ENCODE measurements at regions not wholly inside any gene's neighbourhood (a gene's known extent, or its start where the extent isn't known, plus 50 kb on each side); places are given as distances from the start of the nearest gene placed in this dataset.

DNA sequence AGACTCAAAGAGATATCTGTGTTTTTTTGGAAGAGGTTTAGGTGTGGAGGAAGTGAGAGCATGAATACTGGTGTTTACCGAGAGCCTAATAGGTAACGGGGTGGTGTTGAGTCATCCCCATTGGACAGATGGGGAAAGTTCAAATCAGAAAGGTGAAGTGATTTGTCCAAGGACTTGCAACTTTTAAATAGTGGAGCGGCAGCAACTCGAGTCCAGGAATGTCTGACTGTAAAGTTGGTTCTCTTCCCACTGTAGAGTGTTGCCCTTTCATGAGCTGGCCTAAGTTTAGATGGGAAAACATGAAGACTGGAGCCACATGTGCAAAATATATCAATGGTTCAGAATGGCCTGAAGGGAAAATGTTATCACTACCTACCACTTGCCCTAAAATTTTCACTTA lies 125.7 kb downstream of the LYPLAL1 start:
- no peaks in the 10 kb centered on the region for H3K9me3 Mint-ChIP-seq
- H3K27me3 Mint-ChIP-seq: peaks cover 5% of the 10 kb centered on the region
- peaks cover 3% of the 10 kb centered on the region for H3K36me3 Mint-ChIP-seq (ENCODE audit: insufficient read depth)

DNA sequence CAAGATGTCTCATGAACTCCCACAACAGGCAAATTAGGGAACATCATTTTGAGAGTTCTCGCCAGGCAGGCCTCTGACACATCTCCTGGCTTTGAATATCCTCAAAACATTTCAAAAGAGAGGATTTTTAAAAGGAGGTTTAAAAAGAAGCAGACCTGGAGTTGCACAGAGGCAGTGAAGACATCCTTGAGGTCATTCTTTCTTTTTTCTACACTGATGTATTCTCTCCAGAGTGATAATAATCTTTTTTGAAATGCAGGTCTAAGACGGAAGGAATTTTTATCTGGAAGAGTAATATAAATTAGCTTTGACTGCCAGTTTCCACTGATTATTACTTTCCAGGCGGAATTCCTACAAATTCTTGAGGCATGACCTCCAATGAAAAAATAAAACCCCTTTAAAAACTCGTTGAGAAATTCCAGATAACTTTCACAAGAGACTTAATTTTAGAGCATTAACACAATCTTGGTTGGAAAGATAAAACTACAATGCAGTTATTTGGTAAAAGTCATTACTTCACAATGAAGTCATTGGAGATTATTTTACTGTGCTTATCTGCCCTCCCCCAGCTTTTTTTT lies 125.0 kb downstream of the LYPLAL1 start:
- Mint-ChIP-seq H3K27me3 (no peaks in the 10 kb centered on the region), H3K9me3 (no peaks in the 10 kb centered on the region), H3K4me1 (no peaks in the 10 kb centered on the region), H3K27ac (ENCODE audit: low read depth) (no peak overlapping the region), H3K4me3 (no peak overlapping the region), H3K36me3 (ENCODE audit: insufficient read depth) (peaks cover 3% of the 10 kb centered on the region)
- ATAC-seq (replicated peaks; ENCODE audit: extremely low read depth, poor library complexity, severe bottlenecking) (no peak), DNase-seq (ENCODE audit: low spot score in 2 of 2) (no peak)

More for the DNA sequence above, 125.7 kb downstream of the LYPLAL1 start:
- Mint-ChIP-seq H3K4me1 (no peaks in the 10 kb centered on the region), H3K27ac (ENCODE audit: low read depth) (no peak overlapping the region), H3K4me3 (no peak overlapping the region)
- ATAC-seq (replicated peaks; ENCODE audit: extremely low read depth, poor library complexity, severe bottlenecking) (no peak), DNase-seq (ENCODE audit: low spot score in 2 of 2) (no peak)

DNA sequence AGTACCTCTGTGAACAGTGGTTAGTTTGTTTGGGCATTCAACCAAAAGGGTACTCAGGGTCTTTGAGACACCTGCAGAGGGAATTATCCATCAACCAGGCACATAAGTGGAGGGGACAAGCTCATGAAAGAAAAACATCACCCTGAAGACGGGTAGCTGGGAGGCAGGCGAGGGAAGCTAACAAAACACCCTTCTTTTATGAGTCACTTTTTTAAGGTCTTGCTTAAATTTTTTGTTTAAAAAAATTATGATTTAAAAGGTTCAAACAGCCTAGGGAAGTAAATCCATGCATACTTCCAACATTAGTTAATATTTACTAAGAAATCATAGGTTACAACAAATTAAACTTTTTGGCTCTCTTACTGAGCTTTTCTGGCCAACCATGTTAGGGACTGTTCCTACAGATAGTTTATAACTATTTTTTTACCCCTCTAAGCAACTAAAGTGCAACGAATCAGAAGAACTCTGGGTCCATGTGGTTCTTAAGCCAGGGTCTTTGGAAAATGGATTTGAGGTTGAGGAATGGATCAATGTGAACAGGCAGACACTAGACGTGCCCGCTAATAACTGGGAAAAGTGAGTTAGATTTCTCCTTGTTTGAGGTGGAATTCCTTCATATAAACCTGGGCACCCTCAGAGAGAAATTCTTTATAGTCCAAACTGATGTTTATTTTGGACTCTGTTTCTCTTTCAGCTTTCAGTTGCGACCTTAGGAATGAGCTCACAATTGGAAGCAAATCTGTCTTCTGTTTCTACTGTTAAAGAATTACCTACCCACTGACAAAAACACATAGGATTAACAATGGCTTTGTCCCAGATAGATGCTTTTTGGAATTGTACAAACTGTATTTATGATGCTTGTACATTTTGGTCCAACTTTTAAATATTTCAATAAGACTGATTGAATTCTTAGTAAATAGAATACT lies 123.0 kb downstream of the LYPLAL1 start:
- ATAC-seq (replicated peaks; ENCODE audit: extremely low read depth, poor library complexity, severe bottlenecking) (no peak), DNase-seq (ENCODE audit: low spot score in 2 of 2) (no peak)
- no peaks in the 10 kb centered on the region for H3K4me1 Mint-ChIP-seq
- peaks cover 8% of the 10 kb centered on the region for H3K27me3 Mint-ChIP-seq
- H3K4me3 Mint-ChIP-seq: no peak overlapping the region
- H3K36me3 Mint-ChIP-seq (ENCODE audit: insufficient read depth): peaks cover 3% of the 10 kb centered on the region
- no peak overlapping the region for H3K27ac Mint-ChIP-seq (ENCODE audit: low read depth)
- H3K9me3 Mint-ChIP-seq: no peaks in the 10 kb centered on the region

DNA sequence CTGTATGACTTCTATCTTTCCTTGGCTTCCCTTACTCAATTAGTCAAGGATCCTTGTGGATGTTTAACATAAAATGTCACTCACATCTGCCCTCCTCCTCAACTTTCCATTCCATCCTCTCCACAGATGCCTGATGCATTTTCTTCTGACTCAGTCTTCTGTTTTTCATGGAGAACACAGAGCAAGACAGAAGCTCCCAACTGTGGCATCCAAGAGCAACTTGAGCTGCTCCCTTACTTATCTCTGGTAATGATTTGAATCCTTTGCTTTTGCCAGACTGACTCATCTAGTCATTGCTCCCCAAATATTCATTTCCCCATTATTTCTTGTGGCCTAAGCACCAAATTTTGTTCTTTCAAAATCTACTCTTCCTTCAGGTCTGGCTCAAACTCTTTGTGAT lies 120.6 kb downstream of the LYPLAL1 start:
- ATAC-seq (replicated peaks; ENCODE audit: extremely low read depth, poor library complexity, severe bottlenecking) (no peak), DNase-seq (ENCODE audit: low spot score in 2 of 2) (no peak)
- H3K27me3 Mint-ChIP-seq: peaks cover 9% of the 10 kb centered on the region
- peaks cover 3% of the 10 kb centered on the region for H3K36me3 Mint-ChIP-seq (ENCODE audit: insufficient read depth)
- H3K4me3 Mint-ChIP-seq: no peak overlapping the region
- no peaks in the 10 kb centered on the region for H3K4me1 Mint-ChIP-seq
- H3K9me3 Mint-ChIP-seq: no peaks in the 10 kb centered on the region
- no peak overlapping the region for H3K27ac Mint-ChIP-seq (ENCODE audit: low read depth)

DNA sequence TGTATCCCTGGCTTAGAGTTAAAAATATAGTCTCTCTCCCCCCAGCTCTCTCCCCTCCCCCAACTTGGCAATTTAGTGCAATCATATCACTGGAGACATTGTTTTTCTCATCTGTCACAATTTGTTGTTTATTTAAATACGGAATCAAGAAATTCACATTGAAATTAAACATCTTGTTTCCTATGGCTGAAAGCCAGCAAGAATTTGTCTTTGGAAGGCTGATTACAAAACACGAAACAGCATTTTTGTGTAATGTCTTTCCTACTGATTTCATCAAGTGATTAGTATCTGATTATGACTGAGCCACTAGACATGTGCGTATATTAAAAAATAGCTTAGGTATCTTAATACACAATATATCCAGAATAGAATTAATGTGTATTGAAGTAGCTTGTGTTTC lies 119.7 kb downstream of the LYPLAL1 start:
- DNase-seq (ENCODE audit: low spot score in 2 of 2) (no peak), ATAC-seq (replicated peaks; ENCODE audit: extremely low read depth, poor library complexity, severe bottlenecking) (no peak)
- H3K36me3 Mint-ChIP-seq (ENCODE audit: insufficient read depth): peaks cover 3% of the 10 kb centered on the region
- H3K4me3 Mint-ChIP-seq: no peak overlapping the region
- H3K4me1 Mint-ChIP-seq: no peaks in the 10 kb centered on the region
- H3K9me3 Mint-ChIP-seq: no peaks in the 10 kb centered on the region
- no peak overlapping the region for H3K27ac Mint-ChIP-seq (ENCODE audit: low read depth)
- H3K27me3 Mint-ChIP-seq: peaks cover 9% of the 10 kb centered on the region

DNA sequence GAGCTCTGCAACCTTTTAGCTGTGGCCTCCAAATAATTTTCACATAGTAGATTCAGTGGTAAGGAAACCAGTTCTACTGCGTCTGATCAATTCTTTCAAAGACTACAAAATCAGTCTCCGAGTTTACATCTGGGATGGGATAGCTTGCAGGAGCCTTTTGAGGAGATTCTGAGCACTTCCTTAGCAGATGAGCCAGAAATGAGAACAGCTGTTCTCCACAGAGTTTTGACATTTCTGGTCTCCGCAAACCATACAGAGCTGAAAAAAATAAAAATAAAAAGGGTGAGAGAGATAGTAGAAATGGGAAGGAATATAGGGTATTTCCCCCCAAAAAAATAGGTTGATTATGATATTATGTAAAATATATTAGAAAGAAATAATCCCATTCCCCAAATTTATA lies 119.3 kb downstream of the LYPLAL1 start:
- Mint-ChIP-seq H3K9me3 (no peaks in the 10 kb centered on the region), H3K27me3 (peaks cover 9% of the 10 kb centered on the region), H3K27ac (ENCODE audit: low read depth) (no peak overlapping the region), H3K4me3 (no peak overlapping the region), H3K36me3 (ENCODE audit: insufficient read depth) (peaks cover 3% of the 10 kb centered on the region), H3K4me1 (no peaks in the 10 kb centered on the region)
- DNase-seq (ENCODE audit: low spot score in 2 of 2): no peak
- no peak for ATAC-seq (replicated peaks; ENCODE audit: extremely low read depth, poor library complexity, severe bottlenecking)

DNA sequence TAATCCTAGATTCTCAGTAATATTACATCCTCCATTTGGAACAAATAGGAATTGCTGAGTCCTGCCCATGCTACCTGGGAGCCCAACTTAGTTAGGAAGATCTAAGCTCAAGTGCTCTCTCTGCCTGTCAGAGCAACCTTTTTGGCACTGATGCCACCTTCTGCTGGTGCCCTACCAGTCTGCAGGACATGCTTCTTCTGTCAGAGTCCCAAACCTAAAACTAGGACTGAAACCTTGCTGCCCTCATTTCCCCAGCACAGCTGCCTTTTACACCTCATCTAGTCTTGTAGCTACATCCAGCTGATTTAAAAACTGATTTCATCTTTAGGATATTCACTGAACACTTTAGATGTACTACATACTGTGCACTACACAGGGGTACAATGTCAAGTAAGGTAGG lies 118.7 kb downstream of the LYPLAL1 start:
- no peak overlapping the region for H3K27ac Mint-ChIP-seq (ENCODE audit: low read depth)
- H3K4me3 Mint-ChIP-seq: no peak overlapping the region
- ATAC-seq (replicated peaks; ENCODE audit: extremely low read depth, poor library complexity, severe bottlenecking) (no peak), DNase-seq (ENCODE audit: low spot score in 2 of 2) (no peak)
- peaks cover 3% of the 10 kb centered on the region for H3K36me3 Mint-ChIP-seq (ENCODE audit: insufficient read depth)
- H3K9me3 Mint-ChIP-seq: no peaks in the 10 kb centered on the region
- H3K4me1 Mint-ChIP-seq: no peaks in the 10 kb centered on the region
- H3K27me3 Mint-ChIP-seq: peaks cover 9% of the 10 kb centered on the region

DNA sequence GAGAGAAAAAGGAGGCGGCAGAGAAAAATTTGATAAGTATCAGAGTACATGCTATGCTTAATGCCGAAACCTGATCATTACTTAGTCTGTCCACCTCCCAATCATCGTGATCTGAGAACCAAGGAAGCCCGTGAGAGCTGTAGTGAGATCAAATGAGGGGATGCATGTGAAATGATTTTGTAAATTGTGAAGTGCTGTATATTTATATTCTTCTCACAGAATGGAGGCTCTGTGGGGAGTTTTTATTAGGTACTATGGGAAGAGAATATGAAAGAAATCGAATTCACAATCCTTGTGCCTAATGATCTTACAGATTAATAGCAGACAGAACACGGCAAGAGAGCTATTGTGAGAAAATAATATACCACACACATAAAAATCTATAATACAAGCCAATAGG lies 115.5 kb downstream of the LYPLAL1 start:
- Mint-ChIP-seq H3K9me3 (no peaks in the 10 kb centered on the region), H3K36me3 (ENCODE audit: insufficient read depth) (no peaks in the 10 kb centered on the region), H3K4me1 (no peaks in the 10 kb centered on the region), H3K4me3 (no peak overlapping the region), H3K27ac (ENCODE audit: low read depth) (no peak overlapping the region), H3K27me3 (peaks cover 9% of the 10 kb centered on the region)
- ATAC-seq (replicated peaks; ENCODE audit: extremely low read depth, poor library complexity, severe bottlenecking) (no peak), DNase-seq (ENCODE audit: low spot score in 2 of 2) (no peak)

DNA sequence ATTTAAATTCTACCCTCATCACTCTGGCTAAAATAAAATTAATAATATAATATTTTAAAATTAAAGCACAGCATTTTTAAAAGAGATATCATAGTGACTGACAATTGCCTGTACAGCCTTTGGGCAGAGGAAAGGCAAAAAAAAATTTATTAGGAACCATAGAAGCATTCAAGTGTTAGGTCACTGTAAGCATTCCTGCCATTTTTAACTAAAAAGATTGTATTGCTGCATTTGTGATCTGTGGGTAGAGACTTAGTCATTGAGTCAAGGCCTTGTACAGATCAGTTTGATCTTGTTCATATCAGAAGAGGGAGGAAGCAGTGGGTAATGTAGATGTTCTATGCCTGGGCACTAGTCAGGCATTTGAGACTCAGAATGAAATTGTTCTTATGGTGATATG lies 109.9 kb downstream of the LYPLAL1 start:
- ATAC-seq (replicated peaks; ENCODE audit: extremely low read depth, poor library complexity, severe bottlenecking) (no peak), DNase-seq (ENCODE audit: low spot score in 2 of 2) (no peak)
- Mint-ChIP-seq H3K4me1 (no peaks in the 10 kb centered on the region), H3K27me3 (no peaks in the 10 kb centered on the region), H3K4me3 (no peak overlapping the region), H3K36me3 (ENCODE audit: insufficient read depth) (no peaks in the 10 kb centered on the region), H3K9me3 (no peaks in the 10 kb centered on the region), H3K27ac (ENCODE audit: low read depth) (no peak overlapping the region)

DNA sequence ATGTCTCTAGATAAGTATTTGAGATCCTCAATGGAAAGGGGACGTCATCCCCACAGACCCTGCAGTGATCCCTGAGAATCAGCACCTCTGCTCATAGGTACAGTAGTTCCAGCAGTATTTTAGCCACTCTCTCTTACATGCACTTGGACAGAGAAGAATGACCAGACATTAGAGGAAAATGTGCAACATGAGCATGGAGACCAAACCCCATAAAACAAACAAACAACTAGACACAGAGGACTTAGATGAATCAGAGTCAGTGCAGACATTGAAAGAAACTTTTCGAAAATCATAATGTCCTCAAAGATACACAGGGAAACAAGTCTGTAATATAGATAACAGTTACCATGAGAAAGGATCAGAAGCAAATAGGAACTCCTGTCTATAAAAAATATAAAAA lies 108.2 kb downstream of the LYPLAL1 start:
- H3K9me3 Mint-ChIP-seq: no peaks in the 10 kb centered on the region
- no peak for ATAC-seq (replicated peaks; ENCODE audit: extremely low read depth, poor library complexity, severe bottlenecking)
- no peak for DNase-seq (ENCODE audit: low spot score in 2 of 2)
- no peaks in the 10 kb centered on the region for H3K4me1 Mint-ChIP-seq
- H3K27ac Mint-ChIP-seq (ENCODE audit: low read depth): no peak overlapping the region
- no peak overlapping the region for H3K4me3 Mint-ChIP-seq
- H3K36me3 Mint-ChIP-seq (ENCODE audit: insufficient read depth): no peaks in the 10 kb centered on the region
- no peaks in the 10 kb centered on the region for H3K27me3 Mint-ChIP-seq

DNA sequence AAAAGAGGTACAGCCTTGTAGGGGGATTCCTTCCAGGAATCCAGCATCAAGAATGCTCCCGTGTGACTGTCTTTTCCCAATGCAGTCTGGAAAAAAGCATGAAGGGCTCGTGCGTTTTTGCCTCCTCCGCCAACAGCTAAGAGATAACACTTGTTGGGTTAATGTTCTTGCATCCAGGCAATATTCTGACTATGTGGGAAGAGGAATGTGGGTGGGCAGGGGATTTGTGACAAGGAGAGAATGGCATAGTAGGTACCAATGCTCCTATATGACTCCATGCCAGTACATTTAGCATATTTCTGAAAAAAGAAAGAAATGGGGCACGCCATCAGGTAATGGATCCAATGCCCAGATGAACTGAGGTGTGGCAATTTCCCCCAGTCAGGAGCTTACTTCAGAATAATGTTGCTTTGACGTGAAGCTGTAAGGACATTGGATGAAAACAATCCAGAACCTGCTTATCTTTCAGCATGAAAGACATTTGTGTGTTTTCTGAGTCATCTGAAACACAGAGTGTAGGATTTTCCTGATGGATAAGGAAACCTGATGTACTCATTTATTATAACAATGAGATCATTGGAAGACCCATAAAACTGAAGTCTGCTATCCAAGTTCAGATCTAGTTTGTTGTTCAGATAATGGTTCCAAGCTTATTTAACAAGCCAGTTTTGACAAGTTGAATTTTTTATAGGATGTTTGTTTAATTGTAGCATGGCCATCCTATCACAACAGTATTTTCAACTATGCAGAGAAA lies 105.5 kb downstream of the LYPLAL1 start:
- Mint-ChIP-seq H3K27ac (ENCODE audit: low read depth) (no peak overlapping the region), H3K4me1 (no peaks in the 10 kb centered on the region), H3K4me3 (no peak overlapping the region), H3K36me3 (ENCODE audit: insufficient read depth) (no peaks in the 10 kb centered on the region), H3K9me3 (no peaks in the 10 kb centered on the region), H3K27me3 (no peaks in the 10 kb centered on the region)
- no peak for DNase-seq (ENCODE audit: low spot score in 2 of 2)
- ATAC-seq (replicated peaks; ENCODE audit: extremely low read depth, poor library complexity, severe bottlenecking): no peak

DNA sequence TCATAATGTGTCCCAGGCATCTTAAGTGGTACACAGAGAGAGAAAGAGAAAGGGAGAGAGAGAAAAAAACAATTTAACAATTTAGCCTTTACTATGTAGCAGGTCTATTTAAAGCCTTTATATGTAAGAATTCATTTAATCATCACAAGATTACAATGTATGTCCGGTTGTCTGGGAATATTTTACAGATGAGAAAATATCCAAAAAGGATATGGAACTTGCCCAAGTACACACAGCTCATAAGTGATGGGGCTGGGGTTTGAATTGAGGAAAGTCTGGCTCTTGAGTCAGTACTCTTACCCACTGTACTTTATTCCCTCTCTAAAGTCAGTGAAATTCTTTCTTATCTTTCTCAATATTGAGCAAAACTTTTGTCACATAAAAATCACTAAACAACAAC lies 104.6 kb downstream of the LYPLAL1 start:
- ATAC-seq (replicated peaks; ENCODE audit: extremely low read depth, poor library complexity, severe bottlenecking): no peak
- H3K27me3 Mint-ChIP-seq: no peaks in the 10 kb centered on the region
- no peak overlapping the region for H3K27ac Mint-ChIP-seq (ENCODE audit: low read depth)
- H3K4me1 Mint-ChIP-seq: no peaks in the 10 kb centered on the region
- H3K4me3 Mint-ChIP-seq: no peak overlapping the region
- no peaks in the 10 kb centered on the region for H3K36me3 Mint-ChIP-seq (ENCODE audit: insufficient read depth)
- DNase-seq (ENCODE audit: low spot score in 2 of 2): no peak
- no peaks in the 10 kb centered on the region for H3K9me3 Mint-ChIP-seq

Data from central memory CD8-positive, alpha-beta T cell (primary cell).